NCI-H748 (cell line): ENCODE measurements at regions not wholly inside any gene's neighbourhood (a gene's known extent, or its start where the extent isn't known, plus 50 kb on each side); places are given as distances from the start of the nearest gene placed in this dataset.
"Not testable (repeated sequence)": the region's sequence is repeated elsewhere in the genome, so short reads cannot be mapped to it uniquely, and the experiment has no call there.

ENCODE experiments used
- DNase-seq: peaks from one replicate; lab custom pipeline; 2025; ENCODE audit not compliant: unreplicated experiment; lab: John Stamatoyannopoulos, UW

DNA sequence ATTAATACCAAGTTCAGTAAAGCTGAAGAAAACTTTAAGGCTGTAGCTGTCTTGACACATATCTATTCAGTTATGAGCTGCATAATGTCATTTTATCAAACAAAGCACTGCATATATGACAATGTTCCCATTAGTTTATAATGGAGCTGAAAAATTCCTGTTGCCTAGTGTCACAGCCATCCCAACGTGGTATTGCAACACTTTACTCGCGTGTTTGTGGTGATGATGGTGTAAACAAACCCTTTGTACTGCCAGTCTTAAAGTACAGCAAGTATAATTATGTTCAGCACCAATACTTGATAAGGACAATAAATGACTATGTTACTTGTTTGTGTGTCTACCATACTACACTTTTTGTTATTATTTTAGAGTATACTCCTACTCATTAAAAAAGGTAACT lies 1415.6 kb upstream of the PCDH7 start:
- DNase-seq, result no peak

GRCh38 chr4:29307256-29307655 lies 1412.9 kb upstream of the PCDH7 start:
- DNase-seq, result no peak

- no peak for DNase-seq
Observed at GRCh38 chr4:29307755-29308154, 1412.4 kb upstream of the PCDH7 start.

GRCh38 chr4:29309050-29309449 lies 1411.1 kb upstream of the PCDH7 start:
- DNase-seq, result no peak

GRCh38 chr4:29310252-29310651 lies 1409.9 kb upstream of the PCDH7 start:
- no peak for DNase-seq

- DNase-seq, result no peak
Observed at GRCh38 chr4:29311247-29311646, 1408.9 kb upstream of the PCDH7 start.

- no peak for DNase-seq
Observed at GRCh38 chr4:29319663-29320340, 1400.4 kb upstream of the PCDH7 start.

DNA sequence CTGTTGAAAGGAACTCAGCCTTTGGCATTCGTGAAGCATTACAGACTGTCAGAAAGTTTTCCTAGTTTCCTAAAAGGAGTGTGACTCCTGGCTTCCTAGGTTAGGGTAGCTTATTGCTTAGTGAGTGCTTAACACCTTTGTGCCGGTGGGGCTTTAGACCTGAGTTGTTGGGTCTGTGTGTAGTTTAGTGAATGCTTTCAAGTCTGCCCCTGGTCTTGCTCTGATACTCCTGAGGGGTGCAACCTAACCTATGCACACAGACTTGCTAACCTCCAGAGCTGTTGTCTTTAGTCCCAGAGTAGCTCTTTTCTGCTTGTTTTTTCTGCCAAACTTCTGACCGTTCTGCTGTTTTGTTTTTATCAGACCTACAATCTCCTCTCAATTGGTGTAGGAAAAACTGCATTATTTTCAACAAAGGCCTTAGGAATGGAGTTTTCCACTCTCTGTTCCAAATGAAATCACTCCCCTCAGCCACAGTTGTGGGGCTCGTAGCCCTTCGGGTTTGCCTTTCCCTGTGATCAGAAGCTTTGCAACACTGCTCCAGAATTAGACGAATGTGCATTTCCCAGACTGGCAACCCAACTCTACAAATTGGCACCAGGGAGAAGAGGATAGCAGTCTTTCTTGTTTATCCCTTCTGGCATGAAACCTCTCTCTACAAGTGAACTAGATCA lies 1399.1 kb upstream of the PCDH7 start:
- DNase-seq, result no peak

- no peak for DNase-seq
Observed at GRCh38 chr4:29326004-29326403, 1394.2 kb upstream of the PCDH7 start.

DNA sequence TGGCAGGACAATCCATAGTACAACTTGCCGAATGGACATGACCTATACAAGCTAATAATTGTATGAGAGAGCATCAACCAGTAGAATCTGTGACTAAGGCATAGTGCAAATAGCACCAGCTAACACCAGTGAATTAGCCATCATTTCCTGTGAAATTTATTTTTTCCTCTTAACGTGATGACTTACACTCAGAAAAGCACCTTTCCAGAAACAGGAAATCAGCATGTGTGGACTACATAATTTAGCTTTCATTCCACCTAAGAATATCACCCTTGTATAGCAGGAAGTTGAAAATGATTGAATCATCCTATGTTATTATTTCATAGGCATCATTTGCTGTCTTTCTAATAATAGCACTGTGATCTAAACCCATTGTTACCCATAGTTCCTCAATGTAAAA lies 1393.4 kb upstream of the PCDH7 start:
- DNase-seq, result no peak

- DNase-seq, result no peak
Observed at GRCh38 chr4:29336861-29337260, 1383.3 kb upstream of the PCDH7 start.

- DNase-seq, result no peak
Observed at GRCh38 chr4:29372971-29373370, 1347.2 kb upstream of the PCDH7 start.

DNA sequence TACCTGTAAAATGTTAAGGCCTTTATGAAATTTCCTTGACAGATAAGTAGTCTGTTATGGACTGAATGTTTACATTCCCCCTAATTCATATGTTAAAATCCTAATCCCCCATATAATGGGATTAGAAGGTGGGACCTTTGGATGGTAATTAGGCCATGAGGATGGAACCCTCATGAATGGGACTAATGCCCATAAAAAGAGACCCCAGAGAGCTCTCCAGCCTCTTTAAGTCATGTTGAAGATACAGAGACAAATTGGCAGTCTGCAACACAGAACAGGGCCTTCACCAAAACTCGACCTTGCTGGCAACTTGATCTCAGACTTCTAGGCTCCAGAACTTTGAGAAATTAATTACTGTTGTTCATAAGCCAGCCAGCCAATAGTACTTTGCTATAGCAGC lies 1344.5 kb upstream of the PCDH7 start:
- no peak for DNase-seq

DNA sequence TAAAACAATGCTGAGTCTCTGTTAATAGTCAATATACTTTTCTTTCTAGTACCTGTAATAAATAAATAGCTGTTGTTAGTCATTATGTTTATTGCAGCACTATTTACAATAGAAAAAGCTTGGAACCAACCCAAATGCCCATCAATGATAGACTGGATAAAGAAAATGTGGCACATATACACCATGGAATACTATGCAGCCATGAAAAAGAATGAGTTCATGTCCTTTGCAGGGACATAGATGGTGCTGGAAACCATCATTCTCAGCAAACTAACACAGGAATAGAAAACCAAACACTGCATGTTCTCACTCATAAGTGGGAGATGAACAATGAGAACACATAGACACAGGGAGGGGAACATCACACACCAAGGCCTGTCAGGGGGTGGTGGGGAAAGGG lies 1341.9 kb upstream of the PCDH7 start:
- not testable (repeated sequence) for DNase-seq

GRCh38 chr4:29390921-29391320 lies 1329.2 kb upstream of the PCDH7 start:
- DNase-seq, result no peak

DNA sequence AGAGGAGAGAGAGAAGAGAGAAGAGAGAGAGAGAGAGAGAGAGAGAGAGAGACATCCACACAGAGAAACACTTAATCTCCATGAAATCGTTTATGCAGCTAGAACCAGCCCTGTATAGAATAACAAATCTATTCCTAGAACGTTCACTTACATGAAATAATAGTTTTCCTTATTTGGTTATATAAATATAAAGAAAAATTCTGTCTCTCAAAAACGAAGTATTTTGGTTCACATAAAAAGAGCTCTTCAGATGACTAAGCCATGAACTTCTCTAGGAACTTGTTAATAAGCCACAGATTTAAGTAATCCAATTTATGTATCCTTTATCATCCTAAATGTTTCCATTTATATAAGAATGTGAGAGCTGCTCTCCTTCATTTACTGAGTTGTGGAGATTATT lies 1315.1 kb upstream of the PCDH7 start:
- no peak for DNase-seq

- no peak for DNase-seq
Observed at GRCh38 chr4:29415771-29416170, 1304.4 kb upstream of the PCDH7 start.

GRCh38 chr4:29423836-29424721 lies 1296.1 kb upstream of the PCDH7 start:
- DNase-seq, result peak; percentile 0

DNA sequence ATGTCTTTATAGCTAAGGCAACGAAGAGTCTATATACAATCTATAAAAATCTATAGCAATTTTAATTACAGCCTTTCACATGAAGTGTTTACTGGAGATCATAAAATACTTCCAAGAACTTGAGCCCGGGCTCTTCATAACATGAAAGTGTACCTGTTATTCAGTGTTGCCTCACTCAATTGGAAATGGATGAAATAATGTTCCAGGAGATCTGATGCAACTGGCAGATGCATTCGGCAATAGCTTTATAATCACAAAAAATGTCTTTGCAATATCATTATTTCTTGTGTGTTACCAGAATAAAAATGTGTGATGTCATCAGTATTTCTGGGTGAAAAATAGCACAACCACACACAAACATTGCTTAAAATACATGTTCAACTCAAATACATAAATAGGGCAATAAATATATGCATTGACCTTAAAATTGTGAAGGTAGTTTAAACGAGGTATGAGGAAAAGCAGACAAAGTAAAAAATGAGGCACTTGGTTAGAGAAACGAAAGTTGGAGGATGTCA lies 1266.8 kb upstream of the PCDH7 start:
- no peak for DNase-seq

GRCh38 chr4:29459926-29460325 lies 1260.2 kb upstream of the PCDH7 start:
- no peak for DNase-seq

GRCh38 chr4:29467044-29467717 lies 1253.0 kb upstream of the PCDH7 start:
- no peak for DNase-seq
